Astrocyte of the hippocampus (primary cell): ENCODE measurements at regions not wholly inside any gene's neighbourhood (a gene's known extent, or its start where the extent isn't known, plus 50 kb on each side); places are given as distances from the start of the nearest gene placed in this dataset.
"Not testable (repeated sequence)": the region's sequence is repeated elsewhere in the genome, so short reads cannot be mapped to it uniquely, and the experiment has no call there.

Source experiments
- DNase-seq: peaks from one replicate; pipeline ENCODE4 v3.0.0; 2011; ENCODE audit warnings: low read depth, low spot score

DNA sequence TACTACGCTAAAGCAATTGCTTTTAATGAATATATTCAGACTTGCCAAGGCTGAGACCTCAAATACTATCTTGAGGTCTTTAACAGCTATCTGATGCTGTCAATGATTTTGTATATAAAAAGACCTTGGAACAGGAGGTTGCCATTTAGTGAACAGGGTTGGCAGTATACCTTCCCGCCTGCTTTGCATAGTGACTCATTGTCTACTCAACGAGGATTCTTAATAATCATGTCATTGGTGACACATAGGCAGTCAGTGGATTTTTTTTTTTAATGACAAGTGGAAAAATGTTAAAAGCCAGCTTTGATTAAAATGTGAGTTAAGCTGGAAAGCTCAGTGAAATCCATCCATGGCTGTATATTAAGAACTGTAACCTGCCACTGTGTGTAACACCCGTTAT lies 164.0 kb downstream of the ASMT start:
- peak; percentile 7 for DNase-seq

DNA sequence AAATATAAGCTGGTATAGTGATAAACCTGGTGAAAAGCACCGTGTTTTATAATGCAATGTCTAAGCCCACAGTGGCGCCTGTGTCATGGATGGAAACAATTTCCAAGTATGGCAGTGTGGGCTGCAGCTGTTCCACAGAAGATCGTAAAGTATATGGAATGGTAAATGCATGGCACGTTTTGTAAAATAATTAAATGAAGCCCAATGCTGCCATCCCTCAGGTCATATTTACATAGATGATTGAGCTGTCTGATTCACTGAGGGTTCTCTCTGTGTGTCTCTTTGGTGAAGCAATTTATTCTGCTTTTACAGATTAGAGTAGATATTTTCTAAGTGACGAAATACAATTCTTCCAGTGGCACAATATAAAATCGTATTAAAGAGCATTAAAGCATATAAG lies 164.8 kb downstream of the ASMT start:
- DNase-seq, result no peak

DNA sequence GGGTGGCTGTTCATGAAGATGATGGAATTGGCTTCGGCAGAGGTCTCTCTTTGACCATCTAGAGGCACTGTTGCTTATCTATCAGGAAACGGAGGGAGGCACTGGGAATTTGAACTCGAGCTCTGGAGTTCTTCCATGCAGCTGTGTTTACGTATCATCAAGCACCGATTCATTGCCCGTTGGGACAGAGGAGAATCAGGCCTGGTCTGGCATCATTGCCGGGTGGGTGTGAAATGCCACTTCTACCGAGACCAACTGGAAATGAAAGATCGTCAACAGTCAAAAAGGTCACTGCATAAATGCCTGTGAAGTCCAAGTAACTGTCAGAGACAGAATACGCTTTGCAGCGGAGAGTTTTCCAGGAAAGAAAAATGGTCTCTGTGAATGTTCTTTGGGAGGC lies 166.9 kb downstream of the ASMT start:
- DNase-seq, result no peak

DNA sequence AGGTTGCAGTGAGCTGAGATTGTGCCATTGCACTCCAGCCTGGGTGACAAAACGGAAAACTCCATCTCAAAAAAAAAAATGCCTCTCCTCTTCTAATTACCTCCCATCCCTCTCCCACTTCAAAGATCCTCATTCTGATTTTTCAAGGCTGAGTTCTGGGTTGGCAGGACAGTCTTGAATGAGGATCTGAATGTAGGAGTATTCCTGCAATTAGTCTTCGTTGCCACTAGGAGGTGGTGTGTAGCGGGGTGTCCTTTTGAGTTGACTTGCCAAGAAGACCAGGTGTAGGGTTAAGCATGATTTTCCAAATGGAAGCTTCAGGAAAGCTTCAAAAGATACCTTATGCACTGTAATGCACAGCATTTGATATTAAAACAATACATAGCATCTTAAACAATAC lies 169.9 kb downstream of the ASMT start:
- DNase-seq, result no peak

DNA sequence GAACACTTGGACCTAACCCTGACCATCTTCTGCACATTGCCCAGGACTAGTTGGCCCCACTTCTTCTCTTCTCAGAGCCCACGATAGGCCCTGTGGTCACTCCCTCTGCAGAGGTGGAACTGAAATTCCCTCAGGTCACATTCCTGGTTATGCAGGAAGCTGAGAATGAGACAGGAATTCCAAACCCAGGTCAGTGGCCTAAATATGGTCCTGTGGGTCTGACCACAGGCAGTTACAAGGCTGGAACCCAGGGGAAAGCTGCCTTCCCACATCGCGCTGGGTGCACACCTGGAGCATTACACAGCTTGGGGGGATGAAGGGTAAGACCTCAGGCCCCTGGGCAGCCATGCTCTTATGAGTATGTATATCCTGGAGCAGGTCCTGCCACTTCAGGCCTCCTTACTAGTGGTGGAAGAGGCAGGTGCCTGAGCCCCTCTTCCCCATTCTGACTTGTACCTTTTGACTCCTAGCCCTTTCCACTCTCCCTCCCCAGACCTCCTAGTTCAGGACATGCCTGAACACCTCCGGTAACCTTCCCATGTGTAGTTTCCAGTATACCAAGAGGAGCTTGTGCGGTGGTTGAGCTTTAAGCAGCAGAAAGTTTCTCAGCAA lies 173.5 kb downstream of the ASMT start:
- DNase-seq, result no peak

DNA sequence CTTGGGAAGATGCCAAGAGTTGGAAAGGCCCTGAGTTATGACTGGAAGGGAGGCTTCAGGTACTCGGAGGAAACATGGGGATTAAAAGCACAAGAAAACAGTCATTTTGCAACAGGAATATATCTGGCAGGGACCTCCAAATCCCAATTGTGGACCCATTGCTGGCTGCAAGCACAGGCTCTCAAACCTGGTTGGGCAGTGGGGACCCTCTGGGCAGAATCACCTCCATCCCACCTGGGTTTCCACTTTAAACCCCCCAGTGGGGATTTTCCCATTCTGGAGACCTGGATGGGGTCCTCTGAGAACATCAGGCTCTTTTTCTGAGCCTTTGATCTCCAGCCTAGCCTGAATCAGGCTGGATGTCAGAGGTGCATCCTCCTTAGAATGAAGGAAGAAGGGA lies 177.8 kb downstream of the ASMT start:
- no peak for DNase-seq

DNA sequence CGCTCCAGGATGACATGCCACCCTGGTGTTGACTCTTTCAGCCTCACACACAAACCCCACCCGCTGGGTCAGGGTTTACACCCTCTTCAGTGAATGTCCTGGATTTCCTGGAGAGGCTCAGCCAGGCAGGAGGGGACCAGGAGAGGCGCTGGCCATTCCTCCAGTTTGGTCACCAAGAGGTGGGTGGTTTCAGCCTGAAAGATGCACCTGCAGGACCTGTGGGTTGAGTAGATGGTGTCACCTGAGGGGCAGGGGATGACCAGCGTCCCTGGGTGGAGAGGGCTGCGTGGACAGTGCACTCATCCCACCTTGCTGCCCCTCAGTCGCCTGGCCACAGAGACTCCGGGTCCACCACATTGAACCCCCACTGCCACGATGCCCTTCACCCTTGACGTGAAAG lies 179.7 kb downstream of the ASMT start:
- DNase-seq, result no peak

DNA sequence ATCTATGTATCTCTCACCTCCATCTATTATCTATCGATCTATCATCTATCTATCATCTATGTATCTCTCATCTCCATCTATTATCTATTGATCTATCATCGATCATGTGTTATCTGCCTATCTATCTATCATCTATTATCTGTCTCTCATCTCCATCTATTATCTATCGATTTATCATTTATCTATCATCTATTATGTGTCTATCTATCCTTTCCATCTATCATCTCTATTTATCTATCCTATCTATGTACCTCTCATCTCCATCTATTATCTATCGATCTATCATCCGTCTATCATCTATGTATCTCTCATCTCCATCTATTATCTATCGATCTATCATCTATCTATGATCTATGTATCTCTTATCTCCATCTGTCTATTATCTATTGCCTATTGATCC lies 188.1 kb downstream of the ASMT start:
- DNase-seq, result no peak

DNA sequence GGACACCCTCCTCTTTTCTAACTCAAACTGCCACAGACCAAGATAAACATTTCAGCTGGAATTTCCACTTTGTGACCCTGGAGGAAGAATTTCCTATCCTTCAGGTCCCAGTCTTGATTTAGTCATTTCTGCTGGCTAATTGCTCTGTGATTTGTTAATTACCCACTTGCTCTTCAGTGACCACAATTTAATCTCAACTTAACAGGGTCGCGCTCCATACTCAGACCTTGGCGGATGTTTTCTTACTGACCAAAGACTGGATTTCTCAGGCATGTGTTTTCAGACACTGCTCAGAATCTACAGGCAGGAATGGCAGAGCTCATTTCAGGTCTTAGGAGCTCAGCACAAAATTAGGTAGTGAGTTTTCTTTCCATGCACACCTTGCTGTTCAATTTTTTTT lies 188.9 kb downstream of the ASMT start:
- no peak for DNase-seq

DNA sequence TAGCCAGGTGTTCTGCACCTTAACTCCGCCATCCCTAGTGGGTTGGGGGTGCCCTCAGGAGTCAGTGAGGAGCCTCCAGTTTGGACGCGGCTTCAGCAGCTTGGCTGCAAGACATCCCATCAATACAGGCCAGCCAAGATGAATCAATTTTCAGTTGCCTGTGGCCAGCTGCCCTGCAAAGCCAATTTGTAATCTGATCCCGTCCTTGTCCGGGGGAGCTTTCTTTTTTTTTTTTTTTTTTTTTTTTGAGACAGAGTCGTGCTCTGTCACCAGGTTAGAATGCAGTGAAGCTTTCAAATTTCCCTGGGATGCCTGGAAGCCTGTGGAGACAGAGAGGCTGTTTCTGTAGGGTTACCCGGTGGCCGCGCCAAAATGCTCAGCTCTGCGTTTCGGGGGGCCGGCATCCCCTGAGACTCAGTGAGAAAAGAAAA lies 192.5 kb downstream of the ASMT start:
- peak; percentile 60 for DNase-seq

DNA sequence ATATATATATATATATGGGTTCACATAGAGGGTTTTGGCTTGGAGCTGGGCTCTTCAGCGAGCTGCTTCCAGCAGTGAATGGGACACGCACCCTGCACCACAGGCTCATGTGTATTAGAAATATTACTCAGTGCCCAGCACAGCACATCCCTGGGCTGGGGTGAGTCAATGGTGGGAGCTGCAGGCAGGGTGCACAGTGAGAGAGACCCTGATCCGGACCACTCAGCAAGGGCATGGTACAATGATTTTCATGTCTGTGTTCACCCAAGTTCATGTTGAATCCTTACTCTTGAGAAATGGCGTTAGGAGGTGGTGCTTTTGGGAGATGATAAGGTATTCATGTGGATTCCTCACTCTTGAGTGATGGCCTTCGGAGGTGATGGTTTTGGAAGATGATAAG lies 194.7 kb downstream of the ASMT start:
- DNase-seq, result no peak

DNA sequence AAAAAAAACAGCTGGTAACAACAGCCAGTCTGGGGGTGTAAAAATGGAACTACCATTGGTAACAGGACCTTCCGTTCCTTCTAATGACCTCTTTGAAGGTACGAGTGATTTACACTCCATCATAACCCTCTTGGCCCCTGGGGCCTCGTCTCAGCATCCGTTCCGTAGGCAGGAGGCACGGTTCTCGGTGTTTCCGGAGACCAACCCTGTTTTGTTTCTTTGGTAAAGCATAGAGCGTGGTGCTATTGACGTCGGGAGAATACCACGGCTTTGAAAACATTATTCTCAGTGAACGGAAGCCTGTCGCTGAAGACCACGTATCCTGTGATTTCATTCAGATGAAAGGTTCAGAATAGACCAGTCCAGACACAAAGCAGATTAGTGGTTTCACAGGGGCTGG lies 198.9 kb downstream of the ASMT start:
- DNase-seq, result no peak

DNA sequence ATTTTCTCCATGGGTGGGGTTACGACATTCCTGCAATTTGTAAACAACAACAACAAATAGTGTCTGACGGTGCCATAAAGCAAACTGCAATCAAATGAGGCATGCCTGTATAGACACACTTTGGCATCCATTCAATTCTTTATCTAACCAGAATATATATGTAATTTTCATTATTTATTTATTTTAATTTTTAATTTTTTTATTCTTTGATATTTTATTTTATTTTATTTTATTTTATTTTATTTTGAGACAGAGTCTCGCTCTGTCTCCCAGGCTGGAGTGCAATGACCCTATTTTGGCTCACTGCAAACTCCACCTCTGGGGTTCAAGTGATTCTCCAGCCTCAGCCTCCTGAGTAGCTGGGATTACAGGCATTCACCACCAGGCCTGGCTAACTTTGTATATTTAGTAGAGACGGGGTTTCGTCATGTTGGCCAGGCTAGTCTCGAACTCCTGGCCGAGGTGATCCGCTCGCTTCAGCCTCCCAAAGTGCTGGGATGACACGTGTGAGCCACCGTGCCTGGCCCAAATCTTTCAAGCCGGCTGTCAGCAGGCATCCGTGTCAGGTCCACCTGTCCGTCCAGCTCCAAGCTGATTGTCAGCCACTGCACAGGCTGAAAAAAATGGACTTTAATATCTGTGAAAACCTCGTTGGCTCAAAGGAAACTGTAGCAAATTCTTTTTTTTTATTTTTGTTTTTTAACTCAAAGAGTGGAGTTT lies 200.8 kb downstream of the ASMT start:
- no peak for DNase-seq

DNA sequence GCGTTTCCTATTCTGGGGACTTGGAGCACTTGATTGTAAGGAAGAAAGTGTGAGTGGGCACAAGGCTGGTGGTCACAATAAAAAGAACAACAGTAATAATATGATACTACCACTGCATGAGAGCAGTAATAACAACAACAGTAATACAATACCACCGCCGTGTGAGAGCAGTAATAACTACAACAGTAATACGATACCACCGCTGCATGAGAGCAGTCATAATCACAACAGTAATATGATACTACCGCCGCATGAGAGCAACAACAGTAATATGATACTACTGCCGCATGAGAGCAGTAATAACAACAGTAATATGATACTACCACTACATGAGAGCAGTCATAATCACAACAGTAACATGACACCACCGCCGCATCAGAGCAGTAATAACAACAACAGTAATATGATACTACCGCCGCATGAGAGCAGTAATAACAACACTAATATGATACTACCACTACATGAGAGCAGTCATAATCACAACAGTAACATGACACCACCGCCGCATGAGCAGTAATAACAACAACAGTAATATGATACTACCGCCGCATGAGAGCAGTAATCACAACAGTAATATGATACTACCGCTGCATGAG lies 201.6 kb downstream of the ASMT start:
- DNase-seq, result not testable (repeated sequence)

DNA sequence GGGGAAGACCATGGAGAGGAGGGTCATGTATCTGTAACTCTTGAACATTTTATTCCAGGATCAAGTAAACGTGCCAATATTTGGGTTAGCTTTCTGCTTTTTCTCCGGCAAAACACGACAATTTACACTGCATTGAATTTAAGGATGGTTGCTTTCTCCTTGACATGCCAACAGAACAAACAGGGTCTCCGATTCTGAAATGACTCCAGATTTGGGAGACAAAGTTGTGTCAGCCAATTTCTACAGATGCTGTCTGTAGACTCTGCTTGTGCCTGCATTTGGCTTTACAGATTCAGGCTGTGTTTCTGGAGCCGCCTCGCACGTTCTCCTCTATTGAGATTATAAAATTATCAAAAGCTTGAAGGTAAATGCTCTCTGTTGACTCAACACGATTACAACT lies 207.0 kb downstream of the ASMT start:
- no peak for DNase-seq

DNA sequence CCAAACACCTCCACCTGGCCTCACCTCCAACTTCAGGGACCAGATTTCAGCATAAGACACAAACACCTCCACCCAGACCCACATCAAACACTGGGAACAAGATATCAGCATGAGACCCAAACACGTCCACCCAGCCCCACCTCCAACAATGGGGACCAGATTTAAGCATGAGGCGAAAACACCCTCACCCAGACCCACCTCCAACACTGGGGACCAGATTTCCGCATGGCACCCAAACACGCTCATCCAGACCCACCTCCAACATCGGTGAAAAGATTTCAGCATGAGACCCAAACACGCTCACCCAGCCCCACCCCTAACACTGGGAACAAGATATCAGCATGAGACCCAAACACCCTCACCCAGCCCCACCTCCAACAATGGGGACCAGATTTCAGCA lies 210.0 kb downstream of the ASMT start:
- no peak for DNase-seq

DNA sequence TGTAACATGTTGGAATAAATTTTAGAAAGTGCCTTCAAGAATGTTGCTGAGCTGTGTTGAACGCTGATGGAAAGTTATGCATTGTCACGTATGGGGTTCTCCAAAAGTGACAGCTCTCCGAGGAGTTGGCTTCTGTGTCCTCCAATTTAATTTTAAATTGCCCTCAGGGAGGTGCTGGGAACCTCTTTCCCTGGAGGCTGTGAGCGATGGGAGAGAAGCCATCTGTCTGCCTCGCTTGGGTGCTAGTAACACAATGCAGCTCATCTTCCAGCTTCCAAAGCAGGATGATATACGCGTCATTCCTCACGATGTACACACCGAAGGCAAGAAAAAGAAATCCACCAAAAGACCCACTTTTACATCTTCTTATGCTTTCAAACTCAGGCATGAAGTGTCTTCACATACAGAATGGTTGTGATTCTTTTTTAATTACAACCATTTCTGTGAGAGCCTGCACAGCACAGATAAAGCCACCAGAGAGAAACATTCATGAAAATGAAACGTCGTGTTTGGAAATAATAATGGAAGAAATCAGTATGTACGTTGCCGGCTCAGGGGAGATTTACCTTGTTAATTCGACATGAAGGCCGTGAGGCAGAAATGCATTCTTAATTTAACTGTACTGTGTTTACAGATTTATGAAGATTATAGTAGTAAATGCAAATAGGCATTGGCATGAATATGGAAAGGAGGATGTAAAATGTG lies 218.9 kb downstream of the ASMT start:
- DNase-seq, result no peak

DNA sequence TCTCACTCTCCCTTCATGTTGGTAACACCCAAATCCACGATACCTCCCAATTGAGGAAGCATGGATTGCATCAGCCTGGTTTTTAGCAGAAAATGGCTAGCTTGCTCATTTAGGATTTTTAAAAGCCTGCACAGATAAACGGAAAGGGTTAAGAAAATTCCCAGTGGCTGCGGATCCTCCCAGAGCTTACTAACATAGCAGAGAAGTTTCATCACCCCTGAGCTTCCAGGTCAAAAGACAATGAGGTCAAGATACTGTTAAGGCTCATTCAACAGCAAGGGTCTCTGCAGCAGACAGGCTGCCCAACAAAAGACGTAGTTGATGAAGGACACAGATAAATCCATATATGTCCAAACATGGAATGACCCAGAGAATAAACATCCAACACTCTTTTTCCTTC lies 220.2 kb downstream of the ASMT start:
- no peak for DNase-seq

DNA sequence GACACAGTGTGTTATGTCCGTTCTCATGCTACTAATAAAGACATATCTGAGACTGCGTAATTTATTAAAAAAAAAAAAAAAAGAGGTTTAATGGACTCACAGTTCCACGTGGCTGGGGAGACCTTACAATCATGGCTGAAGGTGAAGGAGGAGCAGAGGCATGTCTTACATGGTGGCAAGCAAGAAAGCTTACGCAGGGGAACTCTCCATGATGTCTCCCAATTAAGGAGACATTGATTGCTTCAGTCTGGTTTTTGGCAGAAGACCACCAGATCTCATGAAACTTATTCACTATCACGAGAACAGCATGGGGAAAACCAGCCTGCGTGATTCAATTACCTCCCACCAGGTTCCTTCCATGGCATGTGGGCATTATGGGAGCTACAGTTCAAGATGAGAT lies 221.8 kb downstream of the ASMT start:
- no peak for DNase-seq

DNA sequence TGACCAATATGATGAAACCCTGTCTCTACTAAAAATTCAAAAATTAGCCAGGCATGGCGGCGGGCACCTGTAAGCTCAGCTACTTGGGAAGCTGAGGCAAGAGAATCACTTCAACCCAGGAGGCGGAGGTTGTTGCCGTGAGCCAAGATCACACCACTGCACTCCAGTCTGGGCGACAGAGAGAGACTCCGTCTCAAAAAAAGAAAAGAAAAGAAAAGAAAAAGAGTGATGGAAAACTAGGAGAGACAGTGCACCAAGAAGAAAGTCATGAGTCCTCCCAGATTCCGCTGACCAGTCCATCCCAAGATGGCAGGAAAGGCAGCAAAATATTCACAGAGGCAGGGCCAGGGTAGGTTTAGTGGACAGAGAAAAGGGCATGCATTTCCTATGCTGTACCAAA lies 226.9 kb downstream of the ASMT start:
- no peak for DNase-seq

DNA sequence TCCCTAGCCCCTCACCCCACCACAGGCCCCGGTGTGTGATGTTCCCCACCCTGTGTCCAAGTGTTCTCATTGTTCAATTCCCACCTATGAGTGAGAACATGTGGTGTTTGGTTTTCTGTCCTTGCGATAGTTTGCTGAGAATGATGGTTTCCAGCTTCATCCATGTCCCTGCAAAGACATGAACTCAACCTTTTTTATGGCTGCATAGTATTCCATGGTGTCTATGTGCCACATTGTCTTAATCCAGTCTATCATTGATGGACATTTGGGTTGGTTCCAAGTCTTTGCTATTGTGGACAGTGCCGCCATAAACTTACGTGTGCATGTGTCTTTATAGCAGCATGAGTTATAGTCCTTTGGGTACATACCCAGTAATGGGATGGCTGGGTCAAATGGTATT lies 232.1 kb downstream of the ASMT start:
- DNase-seq, result not testable (repeated sequence)

DNA sequence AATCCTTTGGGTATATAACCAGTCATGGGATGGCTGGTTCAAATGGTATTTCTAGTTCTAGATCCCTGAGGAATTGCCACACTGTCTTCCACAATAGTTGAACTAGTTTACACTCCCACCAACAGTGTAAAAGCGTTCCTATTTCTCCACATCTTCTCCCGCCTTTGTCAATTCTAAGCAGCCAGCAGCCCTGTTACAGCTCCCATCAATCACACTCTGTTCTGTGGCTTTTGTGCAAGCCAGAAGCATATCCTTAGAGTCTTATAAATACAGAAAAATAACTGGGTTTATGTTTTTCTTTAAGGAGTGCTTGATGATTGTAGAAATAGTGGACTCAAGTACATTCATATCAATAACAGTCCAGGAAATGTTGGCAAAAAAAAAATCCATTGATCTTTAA lies 232.9 kb downstream of the ASMT start:
- not testable (repeated sequence) for DNase-seq

DNA sequence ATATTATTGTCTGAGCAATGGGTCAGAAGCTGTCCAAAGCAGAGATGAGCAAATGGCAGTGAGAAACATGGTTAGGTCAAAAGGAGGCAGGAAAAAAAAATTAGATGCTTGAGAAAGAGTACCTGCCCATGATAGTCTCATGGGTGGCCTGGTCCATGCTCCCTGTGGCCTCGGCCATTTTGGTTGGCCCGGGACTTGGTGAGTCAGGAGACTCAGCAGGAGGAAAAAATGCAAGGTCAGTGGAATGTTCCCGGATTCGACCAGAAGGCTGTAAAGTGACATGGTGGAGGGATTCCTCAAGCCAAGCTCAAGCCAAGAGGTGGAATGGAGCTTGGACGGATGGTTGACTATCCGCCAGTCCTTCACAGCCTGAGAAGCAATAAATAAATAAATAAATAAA lies 236.7 kb downstream of the ASMT start:
- DNase-seq, result no peak
